Osteocyte (in vitro differentiated cells): ENCODE measurements at regions not wholly inside any gene's neighbourhood (a gene's known extent, or its start where the extent isn't known, plus 50 kb on each side); places are given as distances from the start of the nearest gene placed in this dataset.
"Not testable (repeated sequence)": the region's sequence is repeated elsewhere in the genome, so short reads cannot be mapped to it uniquely, and the experiment has no call there.

Experiments used
- DNase-seq: peaks from one replicate; pipeline ENCODE4 v3.0.0; 2021; ENCODE audit warnings: mixed read lengths; ENCODE audit not compliant: unreplicated experiment; ENCODE audit errors: extremely low spot score
- H3K27ac Mint-ChIP-seq: one replicate; pipeline ENCODE4 v1.8.0; 2021; ENCODE audit warnings: mild to moderate bottlenecking, mixed read lengths; ENCODE audit not compliant: unreplicated experiment
- H3K27me3 Mint-ChIP-seq: one replicate; pipeline ENCODE4 v1.8.0; 2021; ENCODE audit warnings: mixed read lengths; ENCODE audit not compliant: unreplicated experiment
- H3K36me3 Mint-ChIP-seq: one replicate; pipeline ENCODE4 v1.8.0; 2021; ENCODE audit warnings: mixed read lengths; ENCODE audit not compliant: unreplicated experiment
- H3K4me1 Mint-ChIP-seq: one replicate; pipeline ENCODE4 v1.8.0; 2021; ENCODE audit warnings: mixed read lengths; ENCODE audit not compliant: unreplicated experiment
- H3K4me3 Mint-ChIP-seq: one replicate; pipeline ENCODE4 v1.8.0; 2021; ENCODE audit warnings: mild to moderate bottlenecking, moderate library complexity, mixed read lengths; ENCODE audit not compliant: unreplicated experiment
- H3K9me3 Mint-ChIP-seq: one replicate; pipeline ENCODE4 v1.8.0; 2021; ENCODE audit warnings: mixed read lengths; ENCODE audit not compliant: unreplicated experiment
- CTCF ChIP-seq: fragments of 200-600 bp; sonication (generic); IDR thresholded peaks from 2 replicates; pipeline ENCODE4 v1.5.0; 2021; ENCODE audit warnings: antibody characterized with exemption, mild to moderate bottlenecking, moderate library complexity

DNA sequence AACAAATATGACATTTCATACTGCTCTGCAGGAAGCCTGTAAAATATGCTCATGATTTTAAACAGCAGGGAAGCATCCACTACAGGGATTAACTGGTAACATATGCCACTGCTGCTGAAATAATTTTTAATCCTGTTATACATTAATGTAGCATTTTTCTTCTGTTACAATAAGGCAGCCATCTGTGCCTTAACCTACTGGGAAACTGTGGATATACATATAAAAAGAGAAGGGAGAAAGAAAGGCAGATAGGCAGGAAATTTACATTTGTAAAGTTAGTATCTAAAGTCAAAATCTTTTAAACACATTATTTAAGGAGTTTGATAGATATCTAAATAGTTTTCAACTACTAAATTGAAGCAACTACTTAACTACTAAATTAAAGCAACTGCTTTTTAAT, 514.6 kb upstream of the KLHL4 start:
- H3K4me3 Mint-ChIP-seq = no peak overlapping the region
- H3K27me3 Mint-ChIP-seq = no peaks in the 10 kb centered on the region
- no peaks in the 10 kb centered on the region for H3K4me1 Mint-ChIP-seq
- no peak overlapping the region for H3K27ac Mint-ChIP-seq
- no peak for TF ChIP-seq CTCF
- no peaks in the 10 kb centered on the region for H3K36me3 Mint-ChIP-seq
- peaks cover 29% of the 10 kb centered on the region for H3K9me3 Mint-ChIP-seq
- no peak for DNase-seq

- Mint-ChIP-seq H3K4me1 (no peaks in the 10 kb centered on the region), H3K36me3 (no peaks in the 10 kb centered on the region), H3K27me3 (no peaks in the 10 kb centered on the region), H3K9me3 (peaks cover 20% of the 10 kb centered on the region), H3K27ac (no peak overlapping the region), H3K4me3 (no peak overlapping the region)
- no peak for TF ChIP-seq CTCF
- no peak for DNase-seq
Measured at GRCh38 chrX:87005183-87005582, 512.4 kb upstream of the KLHL4 start.

GRCh38 chrX:87005885-87006284, 511.7 kb upstream of the KLHL4 start:
- Mint-ChIP-seq H3K36me3 (no peaks in the 10 kb centered on the region), H3K4me3 (no peak overlapping the region), H3K27ac (no peak overlapping the region), H3K9me3 (peaks cover 18% of the 10 kb centered on the region), H3K4me1 (no peaks in the 10 kb centered on the region), H3K27me3 (no peaks in the 10 kb centered on the region)
- no peak for DNase-seq
- no peak for TF ChIP-seq CTCF

DNA sequence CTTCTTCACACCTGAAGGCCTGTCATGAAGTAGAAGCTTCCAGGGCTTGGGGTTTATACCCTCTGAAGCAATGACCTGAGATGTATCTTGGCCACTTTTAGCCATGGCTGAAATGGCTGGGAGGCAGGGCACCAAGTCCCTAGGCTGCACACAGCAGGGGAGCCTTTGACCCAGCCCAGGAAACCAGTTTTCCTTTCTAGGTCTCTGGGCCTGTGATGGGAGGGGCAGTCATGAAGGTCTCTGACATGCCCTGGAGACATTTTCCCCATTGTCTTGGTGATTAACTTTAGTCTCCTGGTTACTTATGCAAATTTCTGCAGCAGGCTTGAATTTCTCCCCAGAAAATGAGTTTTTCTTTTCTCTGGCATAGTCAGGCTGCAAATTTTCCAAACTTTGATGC, 511.0 kb upstream of the KLHL4 start:
- Mint-ChIP-seq H3K27ac (no peak overlapping the region), H3K27me3 (no peaks in the 10 kb centered on the region), H3K4me1 (no peaks in the 10 kb centered on the region), H3K36me3 (no peaks in the 10 kb centered on the region), H3K4me3 (no peak overlapping the region), H3K9me3 (peaks cover 17% of the 10 kb centered on the region)
- no peak for DNase-seq
- no peak for TF ChIP-seq CTCF

- H3K36me3 Mint-ChIP-seq = no peaks in the 10 kb centered on the region
- no peak for TF ChIP-seq CTCF
- no peaks in the 10 kb centered on the region for H3K4me1 Mint-ChIP-seq
- no peak for DNase-seq
- H3K27ac Mint-ChIP-seq = no peak overlapping the region
- peaks cover 19% of the 10 kb centered on the region for H3K9me3 Mint-ChIP-seq
- no peak overlapping the region for H3K4me3 Mint-ChIP-seq
- no peaks in the 10 kb centered on the region for H3K27me3 Mint-ChIP-seq
Measured at GRCh38 chrX:87017210-87017609, 500.4 kb upstream of the KLHL4 start.

DNA sequence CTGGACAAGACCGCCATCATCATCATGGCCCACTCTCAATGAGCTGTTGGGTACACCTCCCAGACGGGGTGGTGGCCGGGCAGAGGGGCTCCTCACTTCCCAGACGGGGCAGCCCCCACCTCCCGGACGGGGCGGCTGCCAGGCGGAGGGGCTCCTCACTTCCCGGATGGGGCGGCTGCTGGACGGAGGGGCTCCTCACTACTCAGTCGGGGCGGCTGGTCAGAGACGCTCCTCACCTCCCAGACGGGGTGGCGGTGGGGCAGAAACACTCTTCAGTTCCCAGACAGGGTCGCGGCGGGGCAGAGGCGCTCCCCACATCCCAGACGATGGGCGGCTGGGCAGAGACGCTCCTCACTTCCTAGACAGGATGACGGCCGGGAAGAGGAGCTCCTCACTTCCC, 484.5 kb upstream of the KLHL4 start:
- peaks cover 24% of the 10 kb centered on the region for H3K9me3 Mint-ChIP-seq
- not testable (repeated sequence) for H3K27ac Mint-ChIP-seq, H3K4me3 Mint-ChIP-seq, H3K36me3 Mint-ChIP-seq, H3K27me3 Mint-ChIP-seq, H3K4me1 Mint-ChIP-seq, DNase-seq
